OCI-M2 (cell line): ENCODE measurements at regions not wholly inside any gene's neighbourhood (a gene's known extent, or its start where the extent isn't known, plus 50 kb on each side); places are given as distances from the start of the nearest gene placed in this dataset.
A peak's percentile ranks its signal among the peaks of the same experiment; 100 is the strongest.

Experiments
- DNase-seq: peaks from one replicate; lab custom pipeline; 2025; ENCODE audit not compliant: unreplicated experiment; lab: John Stamatoyannopoulos, UW

DNA sequence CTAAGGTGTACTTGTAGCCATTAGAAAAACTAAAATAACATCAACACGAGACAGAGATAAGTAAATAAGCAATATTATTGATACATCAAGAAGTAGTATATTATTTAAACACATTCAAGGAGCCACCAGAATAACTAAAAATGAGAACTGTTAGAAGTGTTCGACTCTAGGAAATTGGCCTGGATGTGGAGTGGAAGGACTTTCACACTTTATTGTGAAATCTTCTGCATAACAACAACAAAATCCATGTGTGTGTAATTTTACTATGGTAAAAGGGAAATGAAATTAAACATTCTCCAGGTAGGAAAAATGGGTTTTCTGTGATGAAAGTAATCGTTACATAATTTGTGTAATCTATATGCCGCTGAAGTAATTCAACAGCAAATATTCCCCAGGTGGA, 96.3 kb upstream of the RNF152 start:
- no peak for DNase-seq

DNA sequence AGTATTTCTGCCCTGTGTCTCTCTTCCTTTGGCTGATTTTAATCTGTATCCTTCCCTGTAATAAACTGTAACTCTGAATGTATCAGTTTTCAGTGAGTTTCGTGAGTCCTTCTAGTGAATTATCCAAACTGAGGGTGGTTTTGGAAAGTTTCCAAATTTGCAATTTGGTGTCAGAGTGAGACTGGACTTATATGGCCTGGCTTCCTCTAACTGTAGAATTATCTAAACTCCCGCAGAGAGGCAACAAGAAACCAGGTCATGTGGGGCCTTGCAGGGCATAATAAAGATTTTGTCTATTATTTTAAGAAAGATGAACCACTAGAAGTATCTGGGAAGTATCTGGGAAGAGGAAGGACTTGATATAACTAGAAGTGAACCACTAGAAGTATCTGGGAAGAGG, 95.3 kb upstream of the RNF152 start:
- no peak for DNase-seq

- DNase-seq, result no peak
These were observed 92.9 kb upstream of the RNF152 start for GRCh38 chr18:61985681-61986080.

- DNase-seq, result no peak
These were observed 91.5 kb upstream of the RNF152 start for GRCh38 chr18:61984349-61984748.

DNA sequence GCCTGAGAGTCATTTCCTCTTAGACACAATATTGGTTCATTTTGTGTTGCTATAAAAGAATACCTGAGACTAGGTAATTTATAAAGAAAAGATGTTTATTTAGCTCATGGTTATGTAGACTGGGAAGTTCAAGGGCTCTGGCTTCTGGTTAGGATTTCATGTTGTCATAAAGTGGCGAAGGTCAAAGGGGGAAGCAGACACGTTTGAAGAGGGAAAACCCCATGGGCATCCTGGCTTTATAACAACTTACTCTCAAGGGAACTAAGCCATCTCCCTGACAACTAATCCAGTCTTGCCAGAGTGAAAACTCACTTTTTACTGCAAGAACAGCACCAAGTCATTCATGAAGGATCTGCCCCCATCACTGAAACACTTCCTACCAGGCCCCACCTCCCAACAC, 89.7 kb upstream of the RNF152 start:
- DNase-seq, result no peak

GRCh38 chr18:61980355-61980754, 87.5 kb upstream of the RNF152 start:
- DNase-seq, result no peak

DNA sequence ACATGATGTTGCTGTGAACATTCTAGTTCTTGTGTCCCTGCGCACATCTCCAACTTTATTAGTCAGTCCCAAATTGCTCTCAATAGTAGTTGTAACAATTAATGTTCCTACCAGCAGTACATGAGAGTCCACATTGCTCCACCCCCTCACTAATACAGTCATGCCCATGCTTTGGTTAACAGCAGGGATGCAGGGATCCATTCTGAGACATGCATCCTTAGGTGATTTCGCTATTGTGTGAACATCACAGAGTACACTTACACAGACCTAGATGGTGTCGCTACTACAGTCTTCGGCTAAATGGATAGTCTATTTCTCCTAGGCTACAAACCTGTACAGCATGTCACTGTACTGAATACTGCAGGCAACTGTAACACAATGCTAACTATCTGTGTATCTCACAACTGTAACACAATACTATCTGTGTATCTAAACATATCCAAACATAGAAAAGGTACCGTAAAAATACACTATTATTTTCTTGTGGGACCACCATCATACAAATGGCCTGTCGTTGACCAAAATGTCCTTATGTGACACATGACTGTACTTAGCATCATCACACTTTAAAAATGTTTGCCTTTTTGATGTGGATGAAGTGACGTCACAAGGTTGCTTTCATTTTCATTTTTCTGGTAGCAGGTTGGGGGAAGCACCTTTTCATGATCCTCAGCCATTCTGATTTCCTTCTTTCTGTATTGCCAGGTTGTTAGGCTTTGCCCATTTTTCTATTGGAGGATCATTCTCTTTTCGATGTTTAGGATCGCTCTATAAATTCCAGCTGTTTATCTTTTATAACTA, 82.9 kb upstream of the RNF152 start:
- DNase-seq, result no peak

DNA sequence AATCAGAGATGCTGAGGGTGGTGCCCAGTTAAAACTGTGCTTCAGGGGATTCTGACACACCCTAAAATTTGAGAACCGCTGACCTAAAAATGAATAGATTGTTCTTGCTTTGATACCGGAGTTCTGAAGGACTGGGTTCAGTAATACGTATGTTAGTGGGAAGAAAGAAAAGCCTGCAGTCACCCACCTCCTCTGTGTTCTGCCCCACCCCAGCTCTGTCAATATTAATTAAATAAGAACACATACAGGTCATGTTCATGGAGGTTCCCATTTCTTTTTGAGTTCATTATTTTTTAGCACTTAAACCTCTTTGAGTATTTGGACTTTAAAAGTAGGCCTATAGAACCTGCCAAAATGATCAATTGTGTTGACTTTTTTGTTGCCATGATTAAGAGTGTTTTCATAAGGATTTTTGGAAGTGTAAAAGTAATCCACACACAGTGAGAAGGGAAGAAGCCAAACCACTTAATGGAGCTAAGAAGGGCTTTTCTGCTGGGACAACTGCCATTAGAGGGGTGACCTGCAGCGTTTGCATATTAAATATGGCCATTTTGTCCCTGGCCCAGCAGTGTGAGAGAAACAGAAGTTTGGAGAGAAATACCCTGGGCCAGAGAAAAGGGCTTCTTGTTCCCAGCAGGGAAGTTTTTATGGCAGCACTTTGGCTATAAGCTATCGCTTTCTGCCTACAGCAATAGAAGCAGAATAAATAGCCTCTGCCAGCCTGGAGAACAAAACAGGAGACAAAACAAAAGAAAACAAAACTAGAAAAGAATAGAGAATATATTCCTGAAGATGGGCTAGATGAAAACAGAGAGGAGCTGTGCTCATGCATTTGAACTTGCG, 80.7 kb upstream of the RNF152 start:
- no peak for DNase-seq

- peak; percentile 4 for DNase-seq
These were observed 79.8 kb upstream of the RNF152 start for GRCh38 chr18:61972389-61973264.

GRCh38 chr18:61967252-61967891, 74.6 kb upstream of the RNF152 start:
- no peak for DNase-seq

- no peak for DNase-seq
These were observed 72.5 kb upstream of the RNF152 start for GRCh38 chr18:61965311-61965710.

- no peak for DNase-seq
These were observed 71.8 kb upstream of the RNF152 start for GRCh38 chr18:61964616-61965015.

- no peak for DNase-seq
These were observed 70.9 kb upstream of the RNF152 start for GRCh38 chr18:61963705-61964104.

DNA sequence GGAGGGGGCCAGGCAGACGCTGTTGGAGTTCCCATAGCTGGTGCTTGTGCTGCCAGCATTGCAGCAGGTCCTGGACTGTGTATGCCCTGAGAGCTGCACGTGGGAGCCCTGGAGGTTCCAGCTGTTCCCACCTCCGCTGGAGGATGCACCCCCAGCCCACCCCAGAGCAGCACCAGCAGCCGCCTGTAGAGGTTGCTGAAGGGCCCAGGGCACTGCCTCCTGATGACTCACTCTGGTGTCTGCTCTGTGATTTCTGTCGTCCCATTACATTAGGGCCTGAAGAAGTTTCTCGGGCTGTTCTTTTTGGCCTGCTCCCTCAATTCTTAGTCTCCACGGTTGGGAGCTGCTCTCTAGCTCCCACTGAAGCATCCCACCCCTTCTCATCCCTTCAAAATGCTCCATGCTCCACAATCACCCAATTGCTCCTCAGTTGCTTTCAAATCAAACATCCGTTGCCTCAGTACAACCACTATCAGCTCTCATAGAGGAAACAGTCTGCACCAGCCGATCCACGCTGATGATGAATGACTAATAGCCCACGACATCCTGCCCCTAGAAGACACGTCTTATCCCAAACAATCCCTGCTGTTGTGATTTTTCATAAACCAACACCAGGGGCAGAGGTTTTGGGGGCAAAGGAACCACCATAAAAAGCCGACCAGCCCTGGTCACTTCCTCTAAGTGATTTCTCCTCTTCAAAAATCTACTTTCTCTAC, 65.2 kb upstream of the RNF152 start:
- DNase-seq, result no peak

DNA sequence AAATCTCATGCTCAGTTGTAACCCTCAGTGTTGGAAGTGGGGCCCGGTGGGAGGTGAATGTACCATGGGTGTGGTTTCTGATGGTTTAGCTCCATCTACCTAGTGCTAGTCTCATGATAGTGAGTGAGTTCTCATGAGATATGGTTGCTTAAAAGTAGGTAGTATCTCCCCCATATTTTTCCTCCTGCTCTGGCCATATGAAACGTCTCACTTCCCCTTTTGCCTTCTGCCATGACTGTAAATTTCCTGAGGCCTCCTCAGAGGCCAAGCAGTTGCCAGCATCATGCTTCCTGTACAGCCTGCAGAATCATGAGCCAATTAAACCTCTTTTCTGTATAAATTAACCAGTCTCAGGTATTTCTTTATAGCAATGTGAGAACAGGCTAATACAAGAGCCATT, 62.8 kb upstream of the RNF152 start:
- DNase-seq, result no peak

DNA sequence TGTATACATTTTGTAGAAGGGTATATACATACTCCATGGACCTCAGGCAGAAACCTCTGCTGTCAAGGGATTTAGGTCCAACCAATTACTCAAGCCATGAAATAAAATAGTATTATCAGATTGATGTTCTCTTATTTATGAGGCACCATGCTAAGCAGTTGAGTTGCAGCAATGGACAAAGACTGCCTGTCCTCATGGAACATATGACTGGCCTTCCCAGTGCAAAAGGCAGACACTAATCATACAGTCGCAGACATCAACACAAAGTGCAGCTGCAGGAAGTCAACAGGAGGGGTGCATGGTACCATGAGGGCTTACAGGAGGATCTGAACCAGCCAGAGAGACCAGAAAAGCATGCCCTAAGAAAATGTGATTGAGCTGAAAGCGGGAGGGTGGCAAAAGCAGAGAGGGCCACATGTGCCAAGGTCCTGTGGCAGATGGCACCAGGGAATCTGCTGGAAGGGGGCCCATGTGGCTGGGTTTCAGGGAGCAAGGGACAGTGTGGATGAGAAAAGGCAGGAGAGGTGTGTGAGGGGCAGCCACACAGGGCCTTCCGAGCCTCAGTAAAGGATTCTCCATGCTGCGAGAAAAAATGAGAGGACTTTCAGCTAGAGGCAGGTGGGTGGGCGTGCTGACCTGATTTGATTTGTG, 61.4 kb upstream of the RNF152 start:
- DNase-seq, result no peak

GRCh38 chr18:61953641-61954040, 60.8 kb upstream of the RNF152 start:
- no peak for DNase-seq

GRCh38 chr18:61953161-61953560, 60.4 kb upstream of the RNF152 start:
- no peak for DNase-seq

- no peak for DNase-seq
These were observed 58.6 kb upstream of the RNF152 start for GRCh38 chr18:61951396-61951795.

DNA sequence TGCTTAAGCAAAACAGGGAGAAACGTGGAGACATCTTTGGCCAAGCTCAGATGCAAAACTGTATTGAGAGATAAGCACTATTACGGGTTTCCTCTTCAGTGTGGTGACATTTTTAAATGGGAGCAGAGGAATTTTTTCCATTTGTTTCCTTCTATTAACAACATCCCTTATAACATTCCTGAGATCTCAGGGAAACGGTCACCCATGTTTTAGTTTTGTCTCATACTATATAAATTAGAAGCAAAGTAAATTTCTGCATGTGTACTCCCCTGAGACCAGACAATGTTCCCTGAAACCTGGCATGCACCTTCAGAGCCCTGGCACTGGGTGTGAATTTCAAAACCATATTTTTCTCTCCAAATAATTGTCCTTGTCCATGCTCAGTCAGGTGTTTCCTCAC, 57.6 kb upstream of the RNF152 start:
- DNase-seq, result no peak
